Epithelial cell of proximal tubule (primary cell): ENCODE measurements at regions not wholly inside any gene's neighbourhood (a gene's known extent, or its start where the extent isn't known, plus 50 kb on each side); places are given as distances from the start of the nearest gene placed in this dataset.

ENCODE experiments used
- DNase-seq: peaks from one replicate; pipeline ENCODE4 v3.0.0-alpha.2; 2011; ENCODE audit warnings: low read depth
- H3K4me3 ChIP-seq: 2 replicates; pipeline ENCODE4 v1.5.1; 2011; ENCODE audit warnings: low read depth, mild to moderate bottlenecking, low read length
- CTCF ChIP-seq: conservative IDR thresholded peaks from 2 replicates; pipeline ENCODE4 v1.5.1; 2012; ENCODE audit warnings: low read depth, mild to moderate bottlenecking, low read length

- H3K4me3 ChIP-seq = no peak overlapping the region
- no peak for TF ChIP-seq CTCF
- no peak for DNase-seq
Observed at GRCh38 chr5:143761663-143762062, 50.3 kb upstream of the HMHB1 start.

- TF ChIP-seq CTCF = no peak
- no peak for DNase-seq
- H3K4me3 ChIP-seq = no peak overlapping the region
Observed at GRCh38 chr5:143760755-143761154, 51.2 kb upstream of the HMHB1 start.

- no peak for DNase-seq
- H3K4me3 ChIP-seq = no peak overlapping the region
- no peak for TF ChIP-seq CTCF
Observed at GRCh38 chr5:143760131-143760505, 51.8 kb upstream of the HMHB1 start.

GRCh38 chr5:143759396-143760130 is 52.4 kb upstream of the HMHB1 start:
- no peak for TF ChIP-seq CTCF
- DNase-seq = no peak
- no peak overlapping the region for H3K4me3 ChIP-seq

- no peak for TF ChIP-seq CTCF
- no peak overlapping the region for H3K4me3 ChIP-seq
- no peak for DNase-seq
Observed at GRCh38 chr5:143758750-143759149, 53.2 kb upstream of the HMHB1 start.

GRCh38 chr5:143758015-143758414 is 53.9 kb upstream of the HMHB1 start:
- no peak overlapping the region for H3K4me3 ChIP-seq
- no peak for TF ChIP-seq CTCF
- DNase-seq = no peak

GRCh38 chr5:143757116-143757515 is 54.8 kb upstream of the HMHB1 start:
- H3K4me3 ChIP-seq = no peak overlapping the region
- no peak for DNase-seq
- no peak for TF ChIP-seq CTCF
